DMS114 treated with DMSO at 0.1 percent for 48 hours (cell line): ENCODE measurements at regions not wholly inside any gene's neighbourhood (a gene's known extent, or its start where the extent isn't known, plus 50 kb on each side); places are given as distances from the start of the nearest gene placed in this dataset.
"Not testable (repeated sequence)": the region's sequence is repeated elsewhere in the genome, so short reads cannot be mapped to it uniquely, and the experiment has no call there.

Experiments
- DNase-seq: peaks from one replicate; lab custom pipeline; 2025; ENCODE audit not compliant: unreplicated experiment; lab: John Stamatoyannopoulos, UW

DNA sequence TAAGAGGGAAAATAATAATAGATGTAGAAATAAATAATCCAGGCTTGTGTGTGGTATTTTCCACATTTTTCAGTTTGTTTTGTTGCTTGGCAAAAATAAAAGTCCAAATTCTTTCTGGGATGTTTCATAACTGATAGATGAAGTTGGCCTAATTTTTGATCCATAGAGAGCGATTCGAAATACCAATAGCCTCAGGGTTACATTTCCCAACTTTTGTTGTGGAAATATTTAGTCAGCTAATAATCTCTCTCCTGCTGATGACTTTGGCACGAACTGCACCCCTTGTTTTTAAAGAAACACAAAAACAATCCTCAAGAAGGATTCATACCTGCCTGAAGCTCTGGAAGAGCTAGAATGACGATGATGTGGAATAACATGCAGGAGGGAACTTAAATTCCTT lies 483.2 kb downstream of the ADRA2A start:
- no peak for DNase-seq

DNA sequence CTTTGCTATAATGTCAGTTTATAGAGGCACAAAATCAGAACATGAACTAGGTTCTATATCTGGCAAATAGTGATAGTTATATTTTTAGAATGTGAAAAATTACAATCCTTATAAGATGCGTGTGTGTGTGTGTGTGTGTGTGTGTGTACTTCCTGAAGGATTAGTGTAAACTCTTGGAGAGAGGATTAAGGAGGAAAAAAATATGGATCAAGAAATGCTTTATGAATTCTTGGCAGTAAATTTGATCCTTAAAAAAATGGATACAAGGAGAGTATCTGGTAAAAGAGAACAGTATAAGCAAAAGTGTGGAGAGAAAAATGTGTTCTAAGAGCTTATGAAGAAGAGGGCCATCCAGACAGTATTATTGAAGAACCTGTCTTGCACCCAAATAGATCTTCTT lies 484.3 kb downstream of the ADRA2A start:
- no peak for DNase-seq

DNA sequence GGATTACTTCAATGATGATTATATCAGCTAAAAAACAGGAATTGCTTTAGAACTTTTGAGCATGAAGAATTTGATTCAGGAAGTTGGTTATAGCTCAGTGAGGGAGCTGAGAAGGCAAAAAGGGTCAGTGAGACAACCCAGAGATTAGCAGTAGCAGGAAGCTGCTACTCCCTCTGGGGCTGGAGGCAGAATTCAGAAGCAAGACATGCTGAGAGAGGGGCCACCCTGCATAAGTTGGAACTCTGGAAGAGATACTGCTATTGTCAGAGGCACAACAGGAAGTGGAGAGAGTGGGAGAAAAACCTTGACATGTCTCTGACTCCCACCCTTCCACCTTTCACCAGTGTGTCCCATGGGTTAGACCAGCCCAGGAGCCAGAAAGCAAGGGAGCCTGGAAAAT lies 488.7 kb downstream of the ADRA2A start:
- no peak for DNase-seq

DNA sequence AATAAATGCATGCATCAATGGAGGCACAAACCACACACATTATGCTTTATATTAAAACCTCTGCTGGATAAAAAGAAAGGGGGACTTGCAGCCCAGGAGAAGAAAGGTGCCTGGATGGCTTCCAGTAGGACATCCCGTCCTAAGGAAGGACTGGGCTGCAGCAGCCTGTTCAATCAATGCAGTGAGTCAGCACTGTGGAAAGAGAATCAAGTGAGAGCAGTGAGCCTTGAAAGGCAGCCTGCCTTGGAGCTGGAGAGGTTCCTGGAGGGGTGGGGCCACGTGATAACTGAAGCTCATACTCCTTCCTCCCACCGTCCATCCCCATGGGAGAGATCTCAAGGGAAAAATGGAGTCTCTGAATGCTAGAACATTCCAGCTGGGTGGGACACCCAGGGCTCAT lies 501.2 kb downstream of the ADRA2A start:
- no peak for DNase-seq

DNA sequence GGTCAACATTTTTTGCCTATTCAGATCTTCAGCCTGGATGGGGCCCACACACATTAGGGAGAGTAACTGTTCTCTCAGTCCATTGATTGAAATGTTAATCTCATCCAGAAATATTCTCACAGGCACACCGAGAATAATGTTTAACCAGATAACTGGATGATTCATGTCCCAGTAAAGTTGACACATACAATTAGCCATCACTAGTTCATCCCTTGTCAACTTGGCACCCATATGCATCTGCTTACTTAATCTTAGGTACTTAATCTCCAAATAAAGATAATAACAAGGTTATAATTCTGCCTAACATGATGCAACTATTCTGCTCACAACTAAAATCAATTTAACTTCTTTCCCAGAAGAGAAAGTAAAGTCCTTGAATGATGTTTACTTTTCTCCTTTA lies 502.6 kb downstream of the ADRA2A start:
- no peak for DNase-seq

DNA sequence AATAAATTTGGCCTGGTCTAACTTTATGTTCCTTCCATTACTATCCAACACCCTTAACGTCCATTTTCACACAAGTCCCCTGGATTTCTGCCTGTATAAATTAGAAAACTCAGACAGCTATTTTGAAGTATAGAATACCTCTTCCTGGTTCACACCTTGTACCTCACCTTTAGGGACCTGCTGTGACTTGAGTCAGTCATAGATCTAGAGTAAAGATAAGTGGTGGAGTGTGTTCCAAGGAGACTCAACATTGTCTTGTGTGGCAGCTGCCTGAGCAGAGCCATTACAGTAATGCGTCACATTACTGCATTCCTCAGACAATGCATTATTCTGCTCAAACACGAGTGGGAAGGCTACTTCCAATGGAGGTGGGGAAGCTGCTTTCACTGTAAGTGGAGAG lies 513.9 kb downstream of the ADRA2A start:
- DNase-seq, result no peak

DNA sequence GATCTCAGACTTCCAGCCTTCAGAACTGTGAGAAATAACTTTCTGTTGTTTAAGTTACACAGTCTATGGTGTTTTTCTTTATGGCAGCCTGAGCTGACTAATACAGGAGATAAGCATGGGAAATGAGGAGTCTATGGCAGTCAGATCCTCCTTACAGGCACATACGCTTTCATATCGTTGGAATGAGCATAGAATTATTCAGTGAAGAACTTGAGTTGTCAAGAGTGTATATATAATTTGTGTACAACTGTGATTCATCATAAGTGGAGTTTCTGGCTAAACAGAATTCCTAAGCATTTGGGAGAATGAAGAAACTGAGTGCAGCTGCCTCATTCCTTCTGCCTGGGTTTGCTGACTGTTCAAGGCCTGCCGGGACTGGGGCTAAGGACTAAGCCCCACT lies 516.7 kb downstream of the ADRA2A start:
- DNase-seq, result no peak

DNA sequence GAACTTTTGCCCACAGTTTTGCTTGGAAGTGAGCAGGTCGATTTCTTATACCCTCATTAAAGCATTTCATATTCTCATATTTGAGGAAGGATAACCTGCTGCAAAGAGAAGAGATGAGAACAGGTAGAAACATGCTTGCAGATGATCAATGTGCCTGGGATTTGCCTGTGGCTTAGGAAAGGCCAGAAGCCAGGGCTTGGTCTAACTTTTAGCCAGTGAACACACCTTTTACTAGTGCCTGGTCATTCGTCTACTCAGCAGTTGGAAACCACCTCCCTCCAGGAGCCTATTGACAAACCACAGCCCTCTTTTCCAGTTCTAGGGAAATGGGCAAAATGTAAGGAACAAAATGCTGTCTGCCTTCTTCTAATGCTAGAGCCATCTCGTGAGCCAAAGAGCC lies 518.3 kb downstream of the ADRA2A start:
- no peak for DNase-seq

DNA sequence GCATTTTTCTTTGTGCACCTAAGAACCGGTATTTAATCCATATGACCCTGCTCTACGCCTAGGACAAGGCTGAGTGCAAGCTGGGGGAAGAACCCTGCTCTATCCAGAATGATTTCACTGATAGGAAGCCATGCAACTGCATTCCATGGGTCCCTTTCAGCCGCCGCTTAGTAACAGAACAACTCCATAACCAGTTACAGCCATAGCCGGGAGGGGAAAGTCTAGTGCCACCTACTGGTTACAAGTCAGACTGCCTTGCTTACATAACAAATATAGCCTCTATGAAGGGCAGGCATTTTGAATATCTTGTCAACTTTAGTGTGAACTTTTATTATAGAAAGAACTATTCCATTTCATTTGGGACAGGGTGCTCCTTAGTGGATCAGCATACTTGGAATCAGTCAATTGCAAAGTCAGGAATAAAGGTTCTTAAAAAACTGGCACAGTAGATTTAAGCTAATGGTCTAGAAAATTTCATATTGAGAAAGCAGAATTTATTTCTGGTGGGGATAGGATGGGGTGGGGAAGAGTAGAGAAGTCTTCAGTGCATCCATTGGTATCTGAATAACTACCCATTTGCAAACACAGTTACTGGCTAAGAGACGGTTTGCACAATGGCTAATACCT lies 521.7 kb downstream of the ADRA2A start:
- DNase-seq, result peak; percentile 45

DNA sequence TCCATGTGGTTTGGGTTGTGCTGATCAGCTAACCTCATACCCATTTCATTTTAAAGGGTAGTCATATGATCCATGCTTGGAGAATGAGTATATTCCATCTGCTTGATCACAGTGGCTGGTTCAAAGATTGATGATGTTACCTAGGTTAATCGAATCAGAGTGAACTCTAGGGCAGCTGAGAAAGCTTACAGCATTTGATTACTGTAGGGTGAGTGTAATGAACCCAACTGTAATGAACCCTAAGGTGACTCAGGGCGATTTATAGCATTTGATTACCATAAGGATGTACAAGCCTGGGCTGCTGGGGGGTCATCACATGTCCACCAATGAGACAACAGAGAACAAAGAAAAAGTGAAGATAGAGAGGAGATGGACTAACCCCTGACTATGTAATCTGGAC lies 523.1 kb downstream of the ADRA2A start:
- no peak for DNase-seq

DNA sequence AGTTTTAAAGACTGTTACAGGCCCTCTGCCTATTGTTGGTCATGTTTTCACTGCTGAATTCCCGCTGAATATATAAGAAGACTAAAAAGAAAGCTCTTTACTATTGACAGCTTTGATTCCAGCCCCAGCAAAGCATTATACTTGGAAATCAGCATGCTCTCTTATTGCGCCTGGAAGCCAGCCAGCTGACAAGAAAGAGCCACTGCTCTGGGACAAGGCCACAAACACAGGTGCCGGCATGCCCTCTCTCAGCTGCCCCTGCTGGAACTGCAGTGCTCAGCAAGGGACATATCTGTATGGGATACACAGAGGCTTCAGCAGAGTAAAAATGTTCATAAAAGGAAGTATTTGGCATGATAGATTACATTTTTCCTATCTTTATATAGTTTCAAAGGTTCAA lies 523.9 kb downstream of the ADRA2A start:
- no peak for DNase-seq

DNA sequence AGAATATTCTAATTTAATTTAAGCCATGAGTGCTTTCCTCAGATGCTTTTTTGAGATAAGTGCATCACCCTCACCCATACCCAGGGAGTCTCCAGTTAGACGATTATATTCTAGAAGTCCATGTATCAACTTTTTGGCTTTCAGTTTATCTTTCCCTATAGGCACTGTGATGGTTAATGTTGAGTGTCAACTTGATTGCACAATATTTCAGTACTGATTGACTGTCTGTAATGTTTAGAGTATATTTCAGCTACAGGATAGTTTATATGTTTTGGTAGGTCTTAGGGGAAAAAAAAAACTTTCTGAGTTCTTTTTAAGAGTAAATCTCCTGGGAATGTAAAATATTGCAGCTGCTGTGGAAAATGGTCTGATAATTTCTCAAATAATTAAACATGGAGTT lies 535.4 kb downstream of the ADRA2A start:
- no peak for DNase-seq

DNA sequence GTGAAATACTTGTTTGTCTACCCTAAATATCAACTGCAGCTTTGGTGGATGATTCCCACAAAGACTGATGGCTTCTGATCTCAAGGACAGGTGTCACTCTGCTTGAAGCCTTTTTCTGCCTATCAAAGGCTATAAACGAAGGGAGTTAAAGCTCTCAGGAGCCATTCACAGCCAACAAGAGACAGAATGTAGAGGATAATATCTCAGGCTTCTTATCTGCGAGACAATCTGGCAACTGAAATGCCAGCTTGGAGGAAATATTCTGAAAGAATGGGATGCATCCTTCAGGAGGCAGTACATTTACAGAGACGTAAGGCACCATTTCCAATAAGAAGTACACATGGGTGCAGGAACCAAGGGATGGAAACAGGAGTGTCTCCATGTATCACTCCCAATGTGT lies 549.4 kb downstream of the GPAM start:
- no peak for DNase-seq

DNA sequence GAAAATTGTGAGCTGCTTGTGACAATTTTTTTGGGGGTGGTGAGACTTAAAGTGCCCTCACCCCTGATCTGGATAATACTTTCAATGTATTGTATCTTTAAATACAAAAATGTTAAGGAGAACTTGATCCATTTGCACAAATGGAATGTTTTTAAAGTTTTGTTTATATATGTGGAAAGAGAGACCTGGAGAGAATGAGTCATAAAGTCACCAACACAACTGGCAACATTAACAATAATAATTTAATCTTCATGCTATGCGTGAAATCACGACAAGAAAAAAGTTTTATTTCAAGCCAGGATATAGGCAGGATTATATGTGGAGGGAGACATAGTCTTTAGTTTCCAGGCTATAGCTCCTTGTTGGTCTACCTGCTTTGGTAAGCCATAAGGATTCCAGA lies 537.5 kb downstream of the GPAM start:
- no peak for DNase-seq

DNA sequence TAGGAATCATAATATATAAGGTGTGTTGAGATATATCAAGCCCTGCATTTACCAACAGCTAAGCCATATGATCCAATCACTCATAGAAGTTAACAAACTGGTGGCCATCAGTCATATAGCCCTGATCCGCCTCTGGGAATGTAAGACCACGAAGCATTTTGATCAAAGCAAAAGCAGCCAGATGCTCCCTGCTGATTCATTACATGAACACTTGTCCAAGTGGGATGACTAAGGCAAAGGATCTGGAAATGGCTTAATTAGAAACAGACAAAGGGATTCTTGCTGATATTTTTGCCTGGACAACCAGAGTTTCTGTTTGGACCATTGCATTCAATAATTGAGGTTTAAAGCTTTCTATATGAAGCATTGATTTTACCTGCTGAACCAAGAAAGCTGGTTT lies 535.5 kb downstream of the GPAM start:
- DNase-seq, result no peak

DNA sequence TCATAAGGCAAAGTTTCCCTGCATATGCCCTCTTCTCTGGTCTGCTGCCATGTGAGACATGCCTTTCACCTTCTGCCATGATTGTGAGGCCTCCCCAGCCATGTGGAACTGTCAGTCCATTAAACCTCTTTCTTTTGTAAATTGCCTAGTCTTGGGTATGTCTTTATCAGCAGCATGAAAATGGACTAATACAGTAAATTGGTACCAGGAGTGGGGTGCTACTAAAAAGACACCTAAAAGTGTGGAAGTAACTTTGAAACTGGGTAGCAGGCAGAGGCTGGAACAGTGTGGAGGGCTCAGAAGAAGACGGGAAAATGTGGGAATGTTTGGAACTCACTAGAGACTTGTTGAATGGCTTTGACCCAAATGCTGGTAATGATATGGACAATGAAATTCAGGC lies 534.5 kb downstream of the GPAM start:
- DNase-seq, result not testable (repeated sequence)

DNA sequence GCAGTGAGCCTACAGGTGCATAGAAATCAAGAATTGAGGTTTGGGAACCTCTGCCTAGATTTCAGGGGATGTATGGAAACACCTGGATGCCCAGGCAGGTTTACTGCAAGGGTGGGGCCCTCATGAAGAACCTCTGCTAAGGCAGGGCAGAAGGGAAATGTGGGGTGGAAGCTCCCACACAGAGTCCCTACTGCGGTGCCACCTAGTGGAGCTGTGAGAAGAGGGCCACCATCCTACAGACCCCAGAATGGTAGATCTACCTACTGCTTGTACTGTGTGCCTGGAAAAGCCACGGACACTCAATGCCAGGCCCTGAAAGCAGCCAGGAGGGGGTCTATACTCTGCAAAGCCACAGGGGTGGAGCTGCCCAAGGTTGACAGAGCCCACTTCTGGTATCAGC lies 533.5 kb downstream of the GPAM start:
- DNase-seq, result no peak

DNA sequence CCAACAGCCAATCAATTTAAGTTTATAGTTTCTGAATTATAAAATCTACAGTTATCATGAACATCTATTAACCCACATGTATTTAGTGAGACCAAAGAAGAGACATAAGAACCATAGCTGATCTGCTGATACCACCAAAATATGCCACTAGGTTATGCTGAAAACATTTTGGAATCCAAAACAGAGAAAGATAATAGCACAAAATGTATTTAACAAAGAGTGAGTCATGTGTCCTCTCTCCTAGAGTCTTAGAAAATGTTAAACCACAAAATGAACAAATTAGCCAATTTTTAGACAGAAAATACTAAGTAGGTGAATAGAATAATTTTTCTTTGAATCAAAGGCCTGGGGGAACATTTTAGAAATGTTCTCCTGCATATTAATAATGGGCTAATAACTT lies 527.5 kb downstream of the GPAM start:
- DNase-seq, result no peak

DNA sequence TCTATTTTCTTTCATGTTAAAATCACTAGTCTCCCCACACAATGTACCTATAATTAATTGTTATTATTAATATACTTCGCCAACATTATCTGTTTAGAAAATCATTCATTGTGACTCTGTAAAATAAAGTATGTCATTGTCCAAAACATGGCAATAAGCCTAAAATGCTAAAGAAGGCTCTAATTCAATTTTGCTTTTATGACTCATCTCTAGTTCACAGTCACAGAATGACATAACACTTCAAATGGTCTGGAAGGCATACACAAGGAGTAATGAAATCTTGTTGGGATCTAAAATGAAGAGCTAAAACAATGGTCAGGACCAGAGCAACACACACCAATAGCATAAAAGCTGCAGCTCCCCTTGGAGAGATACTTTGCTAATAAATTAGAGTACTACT lies 505.8 kb downstream of the GPAM start:
- DNase-seq, result no peak

DNA sequence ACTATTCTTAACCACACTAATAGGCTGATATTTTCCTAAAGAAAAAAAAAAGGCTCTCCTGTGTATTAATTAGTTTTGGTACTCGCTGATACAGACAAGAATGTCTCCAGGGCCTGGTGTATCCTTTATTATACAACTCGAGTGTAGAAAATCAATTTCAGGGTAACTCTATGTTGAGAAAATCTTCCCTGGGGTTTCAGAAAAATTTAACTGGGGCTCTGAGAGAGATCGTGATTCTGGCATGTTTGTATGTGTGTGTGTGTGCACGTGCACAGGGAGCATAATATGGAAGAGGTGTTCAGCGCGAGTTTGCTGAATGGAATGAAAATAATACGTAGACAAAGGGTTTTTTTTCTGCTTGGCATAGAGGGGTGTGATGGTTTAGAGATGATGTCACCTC lies 496.8 kb downstream of the GPAM start:
- no peak for DNase-seq

DNA sequence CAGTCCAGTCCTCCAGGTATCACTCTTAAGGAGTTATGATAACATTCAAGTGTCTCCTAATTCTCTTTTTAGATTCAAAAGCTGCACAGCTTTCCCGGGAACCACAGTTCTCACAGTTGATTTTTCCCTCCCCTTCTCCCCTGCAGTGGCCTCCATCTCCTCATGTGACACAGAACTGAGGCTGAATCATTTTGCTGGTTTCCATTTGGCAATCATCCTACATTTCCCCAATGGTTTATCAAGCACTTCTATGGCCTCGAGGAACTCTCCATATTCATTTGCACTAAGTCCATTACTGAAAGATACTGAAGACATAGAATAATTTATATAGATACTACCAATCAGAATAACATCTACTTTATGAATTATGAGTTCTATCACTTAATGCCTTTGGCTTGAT lies 484.9 kb downstream of the GPAM start:
- DNase-seq, result no peak

DNA sequence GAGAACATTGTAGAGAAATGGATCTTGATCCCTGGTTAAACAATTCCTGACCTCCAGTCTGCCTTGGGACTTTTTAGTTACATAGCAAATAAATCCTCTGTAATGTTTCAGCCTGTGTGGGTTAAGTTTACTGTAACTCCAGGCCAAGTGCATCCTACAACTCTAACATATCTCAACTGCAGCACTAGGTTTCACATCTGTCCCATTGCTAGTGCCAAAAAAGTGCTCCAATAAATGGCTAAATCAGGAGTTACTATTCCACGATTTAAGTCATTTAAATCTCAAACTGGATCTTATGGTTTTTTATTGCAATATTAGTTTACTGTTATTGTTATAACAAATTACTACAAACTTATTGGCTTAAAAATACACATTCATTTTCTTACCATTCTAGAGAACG lies 479.6 kb downstream of the GPAM start:
- no peak for DNase-seq

DNA sequence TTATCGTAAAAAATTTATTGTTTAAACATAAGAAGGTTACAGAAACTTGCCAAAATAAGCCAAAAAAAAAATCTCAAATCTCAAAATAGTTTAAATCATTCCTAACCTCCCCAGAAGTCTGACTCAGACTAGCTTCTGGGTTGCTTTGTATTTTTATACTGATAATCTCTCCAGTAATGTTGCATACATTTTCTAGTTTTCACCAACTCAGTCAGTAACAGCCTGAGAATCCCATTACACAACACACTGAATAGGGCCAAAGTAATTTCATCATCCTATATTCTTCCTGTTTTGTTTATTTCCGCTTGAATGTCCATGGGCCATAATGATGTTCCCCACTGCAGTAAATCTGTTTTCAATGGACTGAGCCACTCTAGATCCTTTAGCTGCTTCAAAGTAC lies 478.5 kb downstream of the GPAM start:
- DNase-seq, result no peak

DNA sequence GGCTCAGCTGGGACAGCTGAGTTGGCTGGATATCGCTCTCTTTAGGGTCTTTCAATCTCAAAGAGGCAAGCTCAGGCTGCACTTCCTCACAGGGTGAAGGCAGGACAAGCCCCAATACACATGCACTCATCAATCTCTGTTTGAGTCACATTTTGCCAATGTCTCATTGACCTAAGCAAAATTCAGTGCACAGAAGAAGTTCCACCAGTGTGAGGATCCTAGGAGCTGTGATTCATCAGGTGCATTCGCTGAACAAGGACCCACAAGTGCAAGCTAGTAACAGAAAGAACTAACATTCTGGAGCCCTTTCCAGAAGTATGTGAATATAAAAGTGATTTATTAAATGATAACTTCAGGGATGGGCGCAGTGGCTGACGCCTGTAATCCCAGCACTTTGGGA lies 477.2 kb downstream of the GPAM start:
- no peak for DNase-seq
